OCI-LY3 (cell line): ENCODE measurements at regions not wholly inside any gene's neighbourhood (a gene's known extent, or its start where the extent isn't known, plus 50 kb on each side); places are given as distances from the start of the nearest gene placed in this dataset.

ENCODE experiments used
- EZH2phosphoT487 ChIP-seq: fragments of 200-600 bp; shearing (Covaris generic); IDR thresholded peaks from 2 replicates; pipeline ENCODE4 v1.6.1; 2018; ENCODE audit warnings: antibody characterized with exemption, mixed run types, low read depth
- TF ChIP-seq, protein P1 (sequence below): fragments of 200-600, 300-600 bp; sonication (generic); IDR thresholded peaks from 2 replicates; pipeline ENCODE4 v1.5.1; 2014; ENCODE audit warnings: antibody characterized with exemption, low read length, low read depth

DNA sequence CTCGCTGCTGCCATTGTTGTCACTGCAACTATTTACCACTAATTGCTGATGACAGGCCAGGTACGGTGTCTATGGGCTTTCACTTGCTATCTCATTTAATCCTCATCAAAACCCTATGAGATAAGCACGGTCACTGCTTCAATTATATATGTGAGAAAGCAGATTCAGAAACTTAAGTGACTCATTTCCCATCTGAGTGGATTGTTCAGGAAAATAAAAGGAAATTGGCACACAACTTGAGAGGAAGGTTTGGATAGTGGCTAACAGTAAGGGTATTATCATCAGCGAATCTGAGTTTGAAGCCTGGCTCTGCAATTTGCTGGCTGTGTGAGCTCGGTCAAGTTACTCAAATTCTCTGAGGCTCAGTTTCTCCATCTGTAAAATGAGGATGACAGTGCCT lies 196.0 kb downstream of the KCNS3 start:
- TF ChIP-seq, protein P1, sequence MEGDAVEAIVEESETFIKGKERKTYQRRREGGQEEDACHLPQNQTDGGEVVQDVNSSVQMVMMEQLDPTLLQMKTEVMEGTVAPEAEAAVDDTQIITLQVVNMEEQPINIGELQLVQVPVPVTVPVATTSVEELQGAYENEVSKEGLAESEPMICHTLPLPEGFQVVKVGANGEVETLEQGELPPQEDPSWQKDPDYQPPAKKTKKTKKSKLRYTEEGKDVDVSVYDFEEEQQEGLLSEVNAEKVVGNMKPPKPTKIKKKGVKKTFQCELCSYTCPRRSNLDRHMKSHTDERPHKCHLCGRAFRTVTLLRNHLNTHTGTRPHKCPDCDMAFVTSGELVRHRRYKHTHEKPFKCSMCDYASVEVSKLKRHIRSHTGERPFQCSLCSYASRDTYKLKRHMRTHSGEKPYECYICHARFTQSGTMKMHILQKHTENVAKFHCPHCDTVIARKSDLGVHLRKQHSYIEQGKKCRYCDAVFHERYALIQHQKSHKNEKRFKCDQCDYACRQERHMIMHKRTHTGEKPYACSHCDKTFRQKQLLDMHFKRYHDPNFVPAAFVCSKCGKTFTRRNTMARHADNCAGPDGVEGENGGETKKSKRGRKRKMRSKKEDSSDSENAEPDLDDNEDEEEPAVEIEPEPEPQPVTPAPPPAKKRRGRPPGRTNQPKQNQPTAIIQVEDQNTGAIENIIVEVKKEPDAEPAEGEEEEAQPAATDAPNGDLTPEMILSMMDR: no peak
- TF ChIP-seq EZH2phosphoT487: no peak
